Heart left ventricle (tissue), 13 donors: ENCODE measurements at regions not wholly inside any gene's neighbourhood (a gene's known extent, or its start where the extent isn't known, plus 50 kb on each side); places are given as distances from the start of the nearest gene placed in this dataset.

Source experiments
- CTCF ChIP-seq, 12 donors: fragments of 200-600 bp; sonication (generic) in 4 of 12; IDR thresholded peaks; one replicate each; pipeline versions ENCODE4 v1.5.0 to v1.8.0; 2018 to 2022; ENCODE audit warnings: antibody characterized with exemption in 12 of 12, mild to moderate bottlenecking in 5 of 12
- POLR2A ChIP-seq, 2 donors: fragments of 450-650 bp; IDR thresholded peaks; one replicate each; pipeline ENCODE4 v1.6.1; 2017; ENCODE audit warnings: antibody characterized with exemption in 2 of 2, mild to moderate bottlenecking in 2 of 2, moderate library complexity in 2 of 2
- donor health status: ischemic (EF 13 %, LVEDD 7.1; RV severe dilation, severe dysfunction).
- donor health status: DM: no; HTN: yes; CAD: no.
- donor health status: DM: no; HTN: no; CAD: no.
- donor health status: ischemic (EF 25% LVEDD 6.9; RV normal size, moderate dysfunction).
- donor health status: ischemic (EF 25% LVEDD 5.7; RV mildly dilated, moderate dysfunction).
- donor health status: ischemic (EF 35%, LVEDD 5.7; RV mildly dilated, moderate dysfunction).
- donor health status: nonischemic (EF 11% LVEDD 7.7; RV severe dilation, severe dysfunction).
- donor health status: DM: yes; HTN: yes; CAD: no.
- donor health status: PGD.
- donor health status: ischemic (EF 29% LVEDD 5.4; RV normal size, mild dysfunction).
- donor health status: nonischemic (EF 23%, LVEDD 6.1; RV moderate dilation, normal function).

DNA sequence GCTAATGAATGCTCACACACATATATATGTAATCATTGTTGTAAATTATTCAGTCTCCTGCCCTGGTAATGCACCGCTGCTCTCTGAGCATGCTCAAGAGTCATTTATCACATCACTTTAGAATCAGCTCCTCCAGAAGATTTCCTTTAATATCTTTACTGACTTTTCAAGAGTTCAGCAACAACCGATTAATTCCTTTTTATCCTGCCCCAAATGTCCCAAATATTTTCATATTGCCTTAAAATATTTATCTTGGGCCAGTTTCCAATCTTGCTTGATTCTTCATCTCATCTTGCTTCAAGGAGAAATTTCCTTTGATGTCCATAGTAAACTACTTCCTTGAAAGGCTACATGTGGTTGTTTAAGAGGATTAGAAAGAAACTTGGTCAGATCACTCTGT is 132.5 kb downstream of the NHLRC3 start:
- TF ChIP-seq POLR2A (IDR thresholded peaks at IDR 0.05) (no peak), CTCF (IDR thresholded peaks at IDR 0.05) (no peak)
